Chondrocyte (in vitro differentiated cells): ENCODE measurements at regions not wholly inside any gene's neighbourhood (a gene's known extent, or its start where the extent isn't known, plus 50 kb on each side); places are given as distances from the start of the nearest gene placed in this dataset.

Experiments used
- DNase-seq: peaks from one replicate; pipeline ENCODE4 v3.0.0; 2021; ENCODE audit warnings: mixed read lengths, low spot score
- H3K27ac Mint-ChIP-seq: one replicate; pipeline ENCODE4 v1.8.0; 2021; ENCODE audit warnings: mild to moderate bottlenecking, moderate library complexity, mixed read lengths; ENCODE audit not compliant: unreplicated experiment
- H3K27me3 Mint-ChIP-seq: 2 replicates; pipeline ENCODE4 v1.8.0; 2021; ENCODE audit warnings: low read depth, mixed read lengths
- H3K36me3 Mint-ChIP-seq: 2 replicates; pipeline ENCODE4 v1.8.0; 2021; ENCODE audit warnings: low read depth, mixed read lengths
- H3K4me1 Mint-ChIP-seq: 2 replicates; pipeline ENCODE4 v1.8.0; 2021; ENCODE audit warnings: low read depth, mild to moderate bottlenecking, mixed read lengths
- H3K4me3 Mint-ChIP-seq: one replicate; pipeline ENCODE4 v1.8.0; 2021; ENCODE audit warnings: mild to moderate bottlenecking, moderate library complexity, mixed read lengths; ENCODE audit not compliant: unreplicated experiment
- H3K9me3 Mint-ChIP-seq: 2 replicates; pipeline ENCODE4 v1.8.0; 2021; ENCODE audit warnings: low read depth, mixed read lengths
- CTCF ChIP-seq: fragments of 200-600 bp; sonication (generic); IDR thresholded peaks from 2 replicates; pipeline ENCODE4 v1.5.0; 2021; ENCODE audit warnings: antibody characterized with exemption, mild to moderate bottlenecking, moderate library complexity

DNA sequence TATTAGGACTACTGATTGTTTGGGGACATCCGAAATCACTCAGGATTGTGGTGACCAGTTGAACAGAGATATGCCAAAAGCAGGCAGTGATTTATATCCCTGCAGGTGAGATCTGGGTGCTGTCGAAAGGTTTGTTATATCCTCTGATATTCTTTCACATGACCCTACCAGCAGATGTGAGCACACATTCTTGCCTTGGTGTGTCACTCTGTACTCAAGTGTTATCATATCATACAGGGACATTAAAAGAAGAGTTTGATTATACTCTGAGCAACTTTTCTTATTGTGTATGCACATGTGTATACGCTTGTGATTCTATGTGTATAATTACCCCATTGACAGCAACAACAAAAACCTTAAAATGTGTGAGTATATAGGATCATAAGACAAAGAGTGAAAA, 381.2 kb upstream of the IGFBP7 start:
- peaks cover 1% of the 10 kb centered on the region for H3K36me3 Mint-ChIP-seq
- no peaks in the 10 kb centered on the region for H3K9me3 Mint-ChIP-seq
- peaks cover 18% of the 10 kb centered on the region for H3K4me1 Mint-ChIP-seq
- H3K27me3 Mint-ChIP-seq, result peaks cover 10% of the 10 kb centered on the region
- no peak for DNase-seq
- TF ChIP-seq CTCF, result no peak
- no peak overlapping the region for H3K4me3 Mint-ChIP-seq
- no peak overlapping the region for H3K27ac Mint-ChIP-seq

GRCh38 chr4:57490520-57491255, 380.5 kb upstream of the IGFBP7 start:
- Mint-ChIP-seq H3K4me3 (no peak overlapping the region), H3K27me3 (peaks cover 6% of the 10 kb centered on the region), H3K27ac (no peak overlapping the region), H3K36me3 (peaks cover 1% of the 10 kb centered on the region), H3K4me1 (peaks cover 18% of the 10 kb centered on the region), H3K9me3 (no peaks in the 10 kb centered on the region)
- no peak for DNase-seq
- TF ChIP-seq CTCF, result no peak

DNA sequence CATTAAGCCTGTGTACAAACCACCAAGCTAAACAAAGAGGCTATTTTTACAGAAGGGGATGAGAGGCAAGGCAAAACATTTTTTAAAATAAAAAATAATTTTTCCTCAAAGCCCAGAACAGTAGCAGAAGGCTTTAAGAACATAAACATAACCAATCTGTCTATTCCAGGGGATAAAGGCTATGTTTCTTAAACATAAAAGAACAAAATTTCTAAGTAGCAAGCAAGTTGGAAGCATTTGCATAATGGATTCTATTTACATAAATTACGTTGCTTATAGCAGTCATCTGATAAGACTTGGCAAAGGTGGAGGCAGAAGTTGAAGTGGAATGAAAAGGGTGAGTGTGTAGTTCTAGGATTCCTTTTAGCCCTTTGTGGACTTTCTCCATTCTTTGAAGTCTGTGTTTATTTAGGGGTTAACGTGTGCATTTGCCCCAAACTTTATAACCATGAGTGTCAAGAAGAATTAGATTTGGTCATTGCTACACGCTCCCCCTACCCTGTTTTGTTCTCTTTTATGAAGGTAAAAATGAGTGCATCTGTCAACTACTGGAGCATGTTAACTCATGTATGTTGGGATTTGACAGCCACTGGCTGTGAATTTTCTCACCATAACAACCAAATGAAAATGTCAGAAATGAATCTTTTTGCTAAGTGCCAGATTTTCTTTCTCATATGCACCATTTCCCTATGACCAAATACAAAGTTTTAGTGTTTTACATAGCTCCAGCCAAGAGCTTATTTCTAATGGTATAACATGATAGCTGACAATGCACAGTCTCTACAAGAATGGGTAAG, 378.4 kb upstream of the IGFBP7 start:
- no peak for DNase-seq
- Mint-ChIP-seq H3K27ac (no peak overlapping the region), H3K27me3 (peaks cover 11% of the 10 kb centered on the region), H3K9me3 (no peaks in the 10 kb centered on the region), H3K4me1 (peaks cover 18% of the 10 kb centered on the region), H3K36me3 (peaks cover 1% of the 10 kb centered on the region), H3K4me3 (no peak overlapping the region)
- TF ChIP-seq CTCF, result no peak

DNA sequence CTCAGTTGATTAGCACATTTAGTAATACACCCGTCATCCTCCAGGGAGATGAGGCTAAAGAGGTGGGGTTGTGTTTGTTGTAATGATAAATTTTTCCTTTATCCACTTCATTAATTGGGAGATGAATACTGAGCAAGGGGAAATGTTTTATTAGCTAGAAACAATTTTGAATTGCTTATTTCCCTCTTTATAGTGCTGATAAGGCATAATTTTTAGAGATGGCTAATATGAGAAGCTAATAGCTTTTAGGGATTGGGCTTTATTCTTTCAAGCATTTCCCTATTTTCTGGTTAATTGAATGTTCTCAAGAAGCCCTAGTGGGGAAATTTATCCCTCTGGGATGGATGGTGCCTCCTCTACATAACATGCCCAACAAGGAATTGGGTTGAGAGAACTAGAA, 365.2 kb upstream of the IGFBP7 start:
- Mint-ChIP-seq H3K4me3 (no peak overlapping the region), H3K36me3 (no peaks in the 10 kb centered on the region), H3K27ac (no peak overlapping the region), H3K9me3 (no peaks in the 10 kb centered on the region), H3K27me3 (peaks cover 19% of the 10 kb centered on the region), H3K4me1 (no peaks in the 10 kb centered on the region)
- no peak for TF ChIP-seq CTCF
- no peak for DNase-seq

DNA sequence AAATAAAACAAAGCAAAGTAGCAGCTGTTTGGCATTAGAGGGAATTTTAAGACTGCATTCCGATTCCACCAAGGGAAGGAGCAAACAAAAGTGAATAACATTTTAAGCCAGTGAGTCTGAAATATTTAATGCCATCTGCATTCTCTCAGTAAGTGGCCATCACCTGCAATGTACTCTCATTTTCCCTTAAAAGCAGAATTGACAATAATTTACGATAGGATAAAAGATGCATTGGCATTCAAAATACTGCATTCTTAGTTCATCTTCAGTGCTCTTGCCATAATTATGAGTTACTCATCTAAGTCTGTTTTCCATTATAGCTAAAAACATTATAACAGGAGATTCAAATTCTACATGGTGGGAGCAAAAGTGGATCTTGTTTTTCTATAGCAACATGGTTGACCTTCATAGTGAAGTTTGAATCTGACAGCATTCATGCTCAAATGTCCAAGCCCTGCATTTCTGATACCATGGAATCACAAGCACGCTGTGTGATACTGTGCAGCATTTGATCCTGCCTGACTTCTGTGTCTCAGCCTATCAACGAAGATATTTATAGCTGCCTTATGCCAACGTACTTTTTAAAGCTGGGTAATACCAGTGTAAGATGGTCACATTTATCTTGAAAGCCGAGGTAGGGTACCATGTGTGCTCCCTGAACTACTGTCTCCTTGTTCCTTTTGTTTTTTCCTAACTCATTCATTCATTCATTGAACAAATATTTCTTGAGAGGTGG, 355.3 kb upstream of the IGFBP7 start:
- Mint-ChIP-seq H3K36me3 (no peaks in the 10 kb centered on the region), H3K27me3 (peaks cover 47% of the 10 kb centered on the region), H3K4me3 (no peak overlapping the region), H3K4me1 (no peaks in the 10 kb centered on the region), H3K9me3 (peaks cover 9% of the 10 kb centered on the region), H3K27ac (no peak overlapping the region)
- TF ChIP-seq CTCF, result no peak
- DNase-seq, result no peak
